ENCODE measurements at regions not wholly inside any gene's neighbourhood (a gene's known extent, or its start where the extent isn't known, plus 50 kb on each side); places are given as distances from the start of the nearest gene placed in this dataset.

- ATAC-seq, result peak; percentile 37
- no peak overlapping the region for H3K4me3 Mint-ChIP-seq
- H3K27ac Mint-ChIP-seq, result no peak overlapping the region
- no peaks in the 10 kb centered on the region for H3K4me1 Mint-ChIP-seq
- H3K36me3 Mint-ChIP-seq, result no peaks in the 10 kb centered on the region
- H3K27me3 Mint-ChIP-seq, result peaks cover 27% of the 10 kb centered on the region
- no peaks in the 10 kb centered on the region for H3K9me3 Mint-ChIP-seq
These were observed 85.2 kb upstream of the ABCD3 start for GRCh38 chr1:94332952-94333351.

- ATAC-seq, result no peak
- H3K27me3 Mint-ChIP-seq, result peaks cover 31% of the 10 kb centered on the region
- H3K27ac Mint-ChIP-seq, result no peak overlapping the region
- no peaks in the 10 kb centered on the region for H3K36me3 Mint-ChIP-seq
- no peaks in the 10 kb centered on the region for H3K4me1 Mint-ChIP-seq
- no peak overlapping the region for H3K4me3 Mint-ChIP-seq
- no peaks in the 10 kb centered on the region for H3K9me3 Mint-ChIP-seq
These were observed 85.7 kb upstream of the ABCD3 start for GRCh38 chr1:94332516-94332915.

- no peaks in the 10 kb centered on the region for H3K9me3 Mint-ChIP-seq
- ATAC-seq, result no peak
- peaks cover 45% of the 10 kb centered on the region for H3K27me3 Mint-ChIP-seq
- H3K4me3 Mint-ChIP-seq, result no peak overlapping the region
- H3K36me3 Mint-ChIP-seq, result no peaks in the 10 kb centered on the region
- H3K4me1 Mint-ChIP-seq, result no peaks in the 10 kb centered on the region
- no peak overlapping the region for H3K27ac Mint-ChIP-seq
These were observed 88.2 kb upstream of the ABCD3 start for GRCh38 chr1:94329986-94330385.

GRCh38 chr1:94329276-94329675 is 88.9 kb upstream of the ABCD3 start:
- ATAC-seq, result no peak
- no peak overlapping the region for H3K4me3 Mint-ChIP-seq
- H3K9me3 Mint-ChIP-seq, result no peaks in the 10 kb centered on the region
- no peaks in the 10 kb centered on the region for H3K4me1 Mint-ChIP-seq
- H3K27me3 Mint-ChIP-seq, result peaks cover 52% of the 10 kb centered on the region
- no peak overlapping the region for H3K27ac Mint-ChIP-seq
- H3K36me3 Mint-ChIP-seq, result no peaks in the 10 kb centered on the region

GRCh38 chr1:94327001-94327690 is 89.8 kb upstream of the ARHGAP29 start:
- Mint-ChIP-seq H3K4me1 (no peaks in the 10 kb centered on the region), H3K9me3 (no peaks in the 10 kb centered on the region), H3K27ac (no peak overlapping the region), H3K27me3 (peaks cover 59% of the 10 kb centered on the region), H3K36me3 (no peaks in the 10 kb centered on the region), H3K4me3 (no peak overlapping the region)
- no peak for ATAC-seq

GRCh38 chr1:94326329-94326728 is 88.9 kb upstream of the ARHGAP29 start:
- H3K9me3 Mint-ChIP-seq, result no peaks in the 10 kb centered on the region
- H3K4me3 Mint-ChIP-seq, result no peak overlapping the region
- H3K27me3 Mint-ChIP-seq, result peaks cover 60% of the 10 kb centered on the region
- ATAC-seq, result no peak
- H3K27ac Mint-ChIP-seq, result no peak overlapping the region
- no peaks in the 10 kb centered on the region for H3K36me3 Mint-ChIP-seq
- no peaks in the 10 kb centered on the region for H3K4me1 Mint-ChIP-seq

GRCh38 chr1:94325377-94326302 is 88.3 kb upstream of the ARHGAP29 start:
- ATAC-seq, result no peak
- Mint-ChIP-seq H3K9me3 (no peaks in the 10 kb centered on the region), H3K27ac (no peak overlapping the region), H3K4me1 (no peaks in the 10 kb centered on the region), H3K4me3 (no peak overlapping the region), H3K36me3 (no peaks in the 10 kb centered on the region), H3K27me3 (peaks cover 64% of the 10 kb centered on the region)

GRCh38 chr1:94324178-94324544 is 86.8 kb upstream of the ARHGAP29 start:
- Mint-ChIP-seq H3K9me3 (no peaks in the 10 kb centered on the region), H3K4me3 (no peak overlapping the region), H3K27me3 (peaks cover 65% of the 10 kb centered on the region), H3K36me3 (no peaks in the 10 kb centered on the region), H3K4me1 (no peaks in the 10 kb centered on the region), H3K27ac (no peak overlapping the region)
- ATAC-seq, result no peak

- Mint-ChIP-seq H3K27ac (no peak overlapping the region), H3K9me3 (no peaks in the 10 kb centered on the region), H3K27me3 (peaks cover 61% of the 10 kb centered on the region), H3K36me3 (no peaks in the 10 kb centered on the region), H3K4me3 (no peak overlapping the region), H3K4me1 (no peaks in the 10 kb centered on the region)
- ATAC-seq, result no peak
These were observed 86.2 kb upstream of the ARHGAP29 start for GRCh38 chr1:94323311-94324177.

- no peak overlapping the region for H3K27ac Mint-ChIP-seq
- no peaks in the 10 kb centered on the region for H3K9me3 Mint-ChIP-seq
- H3K27me3 Mint-ChIP-seq, result peaks cover 52% of the 10 kb centered on the region
- H3K36me3 Mint-ChIP-seq, result no peaks in the 10 kb centered on the region
- H3K4me1 Mint-ChIP-seq, result no peaks in the 10 kb centered on the region
- no peak overlapping the region for H3K4me3 Mint-ChIP-seq
- no peak for ATAC-seq
These were observed 85.3 kb upstream of the ARHGAP29 start for GRCh38 chr1:94322696-94323095.

- no peaks in the 10 kb centered on the region for H3K4me1 Mint-ChIP-seq
- H3K27ac Mint-ChIP-seq, result no peak overlapping the region
- no peak overlapping the region for H3K4me3 Mint-ChIP-seq
- H3K27me3 Mint-ChIP-seq, result peaks cover 42% of the 10 kb centered on the region
- H3K36me3 Mint-ChIP-seq, result no peaks in the 10 kb centered on the region
- H3K9me3 Mint-ChIP-seq, result no peaks in the 10 kb centered on the region
- ATAC-seq, result no peak
These were observed 84.3 kb upstream of the ARHGAP29 start for GRCh38 chr1:94321662-94322061.

GRCh38 chr1:94319319-94320102 is 82.1 kb upstream of the ARHGAP29 start:
- Mint-ChIP-seq H3K27ac (no peak overlapping the region), H3K4me3 (no peak overlapping the region), H3K9me3 (no peaks in the 10 kb centered on the region)

GRCh38 chr1:94318505-94319030 is 81.2 kb upstream of the ARHGAP29 start:
- Mint-ChIP-seq H3K4me1 (no peaks in the 10 kb centered on the region), H3K9me3 (no peaks in the 10 kb centered on the region), H3K36me3 (no peaks in the 10 kb centered on the region)

More at GRCh38 chr1:94319319-94320102, 82.1 kb upstream of the ARHGAP29 start:
- ATAC-seq, result no peak
- H3K4me1 Mint-ChIP-seq, result no peaks in the 10 kb centered on the region
- no peaks in the 10 kb centered on the region for H3K36me3 Mint-ChIP-seq
- peaks cover 32% of the 10 kb centered on the region for H3K27me3 Mint-ChIP-seq

GRCh38 chr1:94317790-94318188 is 80.4 kb upstream of the ARHGAP29 start:
- H3K27ac Mint-ChIP-seq, result no peak overlapping the region
- H3K27me3 Mint-ChIP-seq, result peaks cover 22% of the 10 kb centered on the region
- H3K36me3 Mint-ChIP-seq, result no peaks in the 10 kb centered on the region
- H3K9me3 Mint-ChIP-seq, result no peaks in the 10 kb centered on the region
- ATAC-seq, result no peak
- H3K4me1 Mint-ChIP-seq, result no peaks in the 10 kb centered on the region
- no peak overlapping the region for H3K4me3 Mint-ChIP-seq

More at GRCh38 chr1:94318505-94319030, 81.2 kb upstream of the ARHGAP29 start:
- Mint-ChIP-seq H3K4me3 (no peak overlapping the region), H3K27me3 (peaks cover 22% of the 10 kb centered on the region), H3K27ac (no peak overlapping the region)
- no peak for ATAC-seq

Data from stimulated activated memory B cell treated with anti-CD40 and anti-IgM and Interleukin-4, amounts not matched to agents 10 μg/mL and 1 μg/mL and 100 μg/mL, for 72 hours (primary cell).